IPS DF 19.7 (cell line): ENCODE measurements at regions not wholly inside any gene's neighbourhood (a gene's known extent, or its start where the extent isn't known, plus 50 kb on each side); places are given as distances from the start of the nearest gene placed in this dataset.
"Not testable (repeated sequence)": the region's sequence is repeated elsewhere in the genome, so short reads cannot be mapped to it uniquely, and the experiment has no call there.

ENCODE experiments used
- DNase-seq: peaks from one replicate; pipeline ENCODE4 v3.0.0-alpha.2; 2013; ENCODE audit warnings: low read depth, low spot score

- not testable (repeated sequence) for DNase-seq
Measured at GRCh38 chr5:154588833-154589425, 110.9 kb upstream of the HAND1 start.

GRCh38 chr5:154588091-154588774 is 110.2 kb upstream of the HAND1 start:
- DNase-seq, result no peak

- DNase-seq, result no peak
Measured at GRCh38 chr5:154587123-154588026, 109.3 kb upstream of the HAND1 start.

- no peak for DNase-seq
Measured at GRCh38 chr5:154583671-154584177, 105.7 kb upstream of the HAND1 start.

GRCh38 chr5:154580422-154580821 is 102.4 kb upstream of the HAND1 start:
- no peak for DNase-seq

- no peak for DNase-seq
Measured at GRCh38 chr5:154577416-154577815, 99.4 kb upstream of the HAND1 start.

- no peak for DNase-seq
Measured at GRCh38 chr5:154576429-154576806, 98.4 kb upstream of the HAND1 start.

GRCh38 chr5:154575546-154576428 is 97.8 kb upstream of the HAND1 start:
- DNase-seq, result no peak

GRCh38 chr5:154573011-154573410 is 95.0 kb upstream of the HAND1 start:
- DNase-seq, result no peak

GRCh38 chr5:154571325-154572035 is 93.5 kb upstream of the HAND1 start:
- no peak for DNase-seq

- no peak for DNase-seq
Measured at GRCh38 chr5:154570572-154571324, 92.7 kb upstream of the HAND1 start.

- no peak for DNase-seq
Measured at GRCh38 chr5:154568589-154568988, 90.6 kb upstream of the HAND1 start.

GRCh38 chr5:154567155-154567554 is 89.1 kb upstream of the HAND1 start:
- DNase-seq, result no peak

- no peak for DNase-seq
Measured at GRCh38 chr5:154566146-154566680, 88.2 kb upstream of the HAND1 start.

GRCh38 chr5:154565123-154565522 is 87.1 kb upstream of the HAND1 start:
- DNase-seq, result no peak

- DNase-seq, result no peak
Measured at GRCh38 chr5:154562244-154562880, 84.3 kb upstream of the HAND1 start.

GRCh38 chr5:154559398-154560276 is 81.6 kb upstream of the HAND1 start:
- no peak for DNase-seq

- no peak for DNase-seq
Measured at GRCh38 chr5:154557548-154557947, 79.5 kb upstream of the HAND1 start.
